Activated naive CD4-positive, alpha-beta T cell treated with Interleukin-2 at 50 U/mL for 16 hours (primary cell): ENCODE measurements at regions not wholly inside any gene's neighbourhood (a gene's known extent, or its start where the extent isn't known, plus 50 kb on each side); places are given as distances from the start of the nearest gene placed in this dataset.

Experiments used
- DNase-seq: peaks from one replicate; pipeline ENCODE4 v3.0.0-alpha.2; 2020

DNA sequence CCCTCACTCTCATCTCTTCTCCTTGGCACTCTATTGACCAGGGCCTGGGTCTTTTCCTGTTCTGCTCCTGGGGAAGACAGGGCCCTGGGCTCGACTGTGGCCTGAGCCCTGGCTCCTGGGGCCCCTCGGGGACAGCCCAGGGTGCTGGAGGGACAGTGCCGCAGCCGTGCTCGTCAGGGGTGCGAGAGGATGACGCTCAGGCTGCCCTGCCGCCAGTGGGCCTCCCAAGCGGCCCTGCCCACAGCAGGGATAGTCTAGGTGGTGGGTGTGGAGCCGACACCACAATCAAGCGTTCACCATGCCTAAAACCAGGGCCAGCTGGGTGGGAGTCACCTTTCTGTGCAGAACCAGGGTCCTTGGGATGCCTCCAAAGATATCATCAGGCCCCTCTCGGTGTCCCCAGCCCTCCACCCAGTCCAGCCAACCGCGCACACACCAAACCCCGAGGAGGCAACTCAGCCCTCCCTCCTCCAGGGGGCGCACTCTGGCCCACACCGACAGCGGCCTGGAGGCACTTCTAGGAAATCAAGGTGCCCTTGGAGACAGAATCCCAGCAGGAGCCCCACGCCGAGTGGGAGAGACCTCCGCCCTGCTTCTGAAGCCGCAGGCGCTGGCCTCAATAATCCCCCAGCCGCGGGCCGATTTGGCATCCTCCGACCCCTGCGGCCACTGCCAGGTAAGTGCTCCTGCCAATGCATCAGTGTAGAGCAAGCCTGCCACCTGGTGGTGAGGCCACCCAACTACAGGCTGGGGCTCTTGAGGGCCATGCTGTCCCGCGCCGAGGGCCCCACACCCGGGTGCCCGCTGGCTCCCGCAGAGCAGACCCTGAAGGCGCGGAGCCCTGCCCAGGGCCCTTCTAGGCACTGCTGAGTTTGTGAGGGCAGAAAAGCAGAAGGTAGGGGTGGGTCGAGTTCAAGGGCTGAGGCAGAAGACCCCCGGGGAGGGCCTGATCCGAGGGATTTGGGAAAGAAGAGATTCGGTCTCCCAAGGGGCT lies 496.4 kb downstream of the BUD13 start:
- DNase-seq: peak; percentile 72

DNA sequence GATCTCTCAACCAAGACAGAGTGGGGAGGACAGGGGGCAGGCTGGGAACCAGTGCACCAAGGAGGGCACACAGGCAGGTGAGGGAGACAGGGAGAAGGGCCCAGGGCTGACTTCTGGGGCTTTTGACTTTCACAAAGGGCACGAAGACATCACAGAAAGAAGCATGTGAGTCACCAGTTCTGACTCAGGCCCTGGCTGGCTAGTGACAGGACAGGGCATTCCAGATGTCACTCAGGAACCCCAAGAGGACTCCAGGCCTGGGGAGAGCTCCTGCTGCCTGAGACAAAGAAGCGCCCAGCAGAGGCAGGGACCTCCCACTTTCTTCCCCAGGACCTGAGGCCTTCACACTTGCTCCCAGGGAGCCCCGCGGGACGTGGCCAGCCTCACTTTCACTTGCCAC lies 497.2 kb downstream of the BUD13 start:
- no peak for DNase-seq

DNA sequence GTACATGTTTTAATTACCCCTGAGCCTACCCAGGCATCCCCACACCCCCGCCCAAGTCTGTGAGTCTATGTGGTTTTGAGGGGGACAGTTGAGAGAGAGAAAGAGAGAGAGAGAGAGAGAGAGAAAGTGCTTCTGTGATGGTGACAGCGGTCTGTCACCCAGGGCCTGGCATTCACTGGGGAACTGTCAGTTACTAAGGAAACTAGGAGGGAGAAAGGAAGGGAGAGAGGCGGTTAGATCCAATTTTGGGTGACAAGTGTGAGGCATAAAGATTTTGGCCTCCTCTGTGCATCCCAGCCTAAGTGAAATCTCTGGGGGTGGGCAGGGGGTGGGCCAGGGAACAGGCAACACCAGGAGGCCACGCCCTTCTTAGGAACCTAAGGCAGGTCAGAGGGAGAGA lies 498.3 kb downstream of the BUD13 start:
- no peak for DNase-seq

DNA sequence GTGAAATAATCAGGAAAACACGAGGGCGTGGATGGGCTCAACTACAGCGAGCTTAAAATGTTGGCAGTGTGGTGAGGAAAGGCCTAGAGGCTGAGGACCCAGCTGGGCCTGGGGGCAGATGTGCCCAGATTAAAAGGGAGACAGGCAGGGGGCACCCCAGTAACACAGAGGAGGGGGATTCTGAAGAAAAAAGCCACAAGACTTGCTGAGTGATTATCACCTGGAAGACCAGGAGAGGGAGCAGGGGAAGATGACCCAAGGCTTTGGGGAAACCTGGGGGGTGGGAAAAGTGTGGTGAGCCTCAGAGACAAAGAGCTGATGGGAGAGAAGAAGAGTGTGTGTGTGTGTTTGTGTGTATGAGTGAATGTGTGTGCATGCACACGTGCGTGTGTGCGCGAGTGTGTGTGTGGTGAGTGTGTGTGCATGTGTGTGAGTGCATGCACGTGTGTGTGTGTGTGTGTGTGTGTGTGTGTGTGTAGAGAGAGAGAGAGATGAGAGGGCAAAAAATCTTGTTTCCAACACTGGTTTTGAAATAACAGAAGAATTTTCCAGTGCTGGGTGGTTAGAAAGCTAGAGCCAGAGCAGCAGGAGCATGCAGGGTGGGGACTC lies 500.5 kb downstream of the BUD13 start:
- no peak for DNase-seq

DNA sequence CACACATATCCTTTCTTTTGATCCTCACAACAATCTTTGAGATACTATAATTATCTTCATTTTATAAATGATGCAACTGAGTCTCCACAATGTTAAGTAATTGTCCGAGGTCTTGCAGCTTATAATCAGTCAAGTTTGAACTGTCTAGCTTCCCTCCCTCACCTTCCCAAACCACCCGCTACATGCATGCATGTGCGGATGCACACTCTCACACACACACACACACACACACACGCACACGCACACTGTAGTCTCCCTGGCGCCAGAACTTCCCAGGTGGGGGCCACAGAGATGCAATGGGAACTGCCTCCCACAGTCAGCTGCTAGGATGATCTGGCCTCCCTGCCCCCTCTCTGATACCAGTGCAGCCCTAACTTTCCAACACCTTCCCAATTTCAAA lies 501.3 kb downstream of the BUD13 start:
- no peak for DNase-seq

DNA sequence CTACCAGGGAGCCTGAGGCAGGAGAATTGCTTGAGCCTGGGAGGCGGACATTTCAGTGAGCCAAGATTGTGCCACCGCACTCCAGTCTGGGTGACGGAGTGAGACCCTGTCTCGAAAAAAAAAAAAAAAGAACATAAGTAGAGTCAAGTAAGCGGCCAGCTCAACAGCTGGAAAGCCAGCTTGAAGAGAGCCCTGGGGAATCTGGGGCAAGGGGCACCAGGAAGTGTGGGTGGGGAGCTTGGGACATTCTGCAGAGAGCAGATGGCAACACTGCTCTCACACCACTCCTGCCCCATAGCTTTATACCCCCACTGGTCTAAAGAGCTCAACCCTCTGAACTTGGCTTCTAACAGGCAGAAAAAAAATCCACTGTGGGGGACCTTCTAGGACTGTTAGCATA lies 505.6 kb downstream of the BUD13 start:
- DNase-seq: no peak

DNA sequence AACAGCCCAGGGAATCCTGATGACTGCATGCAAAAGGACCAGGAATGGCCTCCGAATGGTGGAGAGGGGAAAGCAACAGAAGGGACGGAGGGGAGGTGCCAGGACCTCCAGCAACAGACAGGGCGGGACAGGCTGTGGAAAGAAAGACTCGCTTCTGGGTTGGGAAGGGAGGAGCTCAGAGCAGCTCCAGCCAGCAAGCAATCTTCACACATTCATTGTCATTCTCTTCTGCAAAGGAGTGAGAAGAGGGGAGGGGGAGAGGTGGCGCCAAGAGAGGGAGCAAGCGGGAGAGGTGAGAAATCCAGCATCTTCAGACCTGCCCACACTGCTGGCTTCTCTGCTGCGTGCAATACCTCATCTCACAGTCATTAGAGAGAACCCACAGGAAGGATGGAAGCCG lies 509.0 kb downstream of the BUD13 start:
- DNase-seq: no peak

DNA sequence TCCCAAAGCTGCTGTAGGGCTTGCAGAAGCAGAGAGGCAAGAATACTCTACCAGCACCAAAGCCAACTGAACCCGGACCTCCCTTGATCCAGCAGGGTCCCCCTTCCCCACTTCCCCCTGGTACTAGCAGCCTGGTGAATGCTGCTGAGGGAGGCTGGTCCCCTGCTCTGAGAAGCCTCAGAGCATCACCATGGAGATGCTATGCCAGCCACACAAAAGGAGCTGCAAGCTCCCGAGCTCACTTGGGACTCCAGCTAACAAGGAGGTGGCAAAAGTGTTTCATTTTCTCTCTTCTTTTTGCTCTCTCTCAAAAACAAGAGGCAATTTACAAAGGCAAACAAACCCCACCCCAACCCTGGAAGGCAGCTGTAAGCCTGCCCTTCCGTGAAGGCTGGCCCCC lies 509.8 kb downstream of the BUD13 start:
- no peak for DNase-seq

DNA sequence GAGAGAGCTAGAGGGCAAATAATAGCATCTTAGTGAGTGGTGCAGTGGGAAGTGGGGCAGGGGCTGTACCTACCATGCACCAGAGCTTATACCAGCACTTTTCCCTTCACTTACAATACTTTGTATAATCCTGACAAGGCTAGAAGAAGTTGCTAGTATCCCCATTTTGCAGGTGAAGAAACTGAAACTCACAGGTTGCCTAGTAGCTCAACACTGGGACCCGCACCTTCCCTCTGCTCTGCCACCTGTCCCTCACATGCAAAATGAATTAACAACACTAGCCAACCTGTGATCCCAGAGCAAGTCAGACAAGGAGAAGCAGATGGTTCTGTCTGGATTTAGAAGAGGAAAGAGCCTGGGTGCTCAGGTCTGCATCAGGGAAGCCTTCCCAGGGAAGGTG lies 510.4 kb downstream of the BUD13 start:
- DNase-seq: no peak

DNA sequence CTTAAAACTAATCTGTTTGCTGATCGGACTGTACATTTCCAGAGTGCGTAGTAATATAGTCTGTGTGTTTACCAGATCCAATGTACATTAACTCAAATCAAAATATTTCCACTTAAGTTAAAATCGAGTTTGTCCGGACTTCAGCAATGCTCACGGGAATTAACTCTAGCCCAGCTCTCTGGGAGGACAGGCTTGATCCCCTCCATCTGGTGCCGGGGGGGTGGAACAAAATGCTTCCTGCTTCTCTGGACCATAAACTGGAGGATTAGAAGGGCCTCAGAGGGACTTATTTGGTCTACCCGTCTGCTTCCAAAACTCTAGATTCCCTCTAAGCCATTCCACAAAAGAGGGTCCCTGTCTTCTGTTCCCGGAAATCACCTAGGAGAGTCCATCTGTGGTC lies 511.2 kb downstream of the BUD13 start:
- no peak for DNase-seq

DNA sequence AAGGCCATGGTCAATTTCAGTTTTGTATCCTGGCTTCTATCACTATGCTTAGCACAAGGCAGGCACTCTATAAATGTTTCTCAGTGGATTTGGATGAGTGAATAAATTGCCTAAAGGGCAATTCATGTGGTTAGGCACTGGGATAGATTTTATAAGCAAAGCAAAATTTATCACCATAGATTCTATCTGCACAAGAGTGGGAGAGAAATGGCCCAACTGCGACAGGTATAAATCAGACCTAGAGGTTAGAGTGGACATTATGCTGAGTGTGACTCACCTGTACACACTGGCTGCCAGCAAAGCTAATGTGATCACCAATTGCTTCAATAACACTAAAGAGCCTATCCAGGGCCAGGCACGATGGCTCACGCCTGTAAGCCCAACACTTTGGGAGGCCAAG lies 514.0 kb downstream of the BUD13 start:
- DNase-seq: no peak

DNA sequence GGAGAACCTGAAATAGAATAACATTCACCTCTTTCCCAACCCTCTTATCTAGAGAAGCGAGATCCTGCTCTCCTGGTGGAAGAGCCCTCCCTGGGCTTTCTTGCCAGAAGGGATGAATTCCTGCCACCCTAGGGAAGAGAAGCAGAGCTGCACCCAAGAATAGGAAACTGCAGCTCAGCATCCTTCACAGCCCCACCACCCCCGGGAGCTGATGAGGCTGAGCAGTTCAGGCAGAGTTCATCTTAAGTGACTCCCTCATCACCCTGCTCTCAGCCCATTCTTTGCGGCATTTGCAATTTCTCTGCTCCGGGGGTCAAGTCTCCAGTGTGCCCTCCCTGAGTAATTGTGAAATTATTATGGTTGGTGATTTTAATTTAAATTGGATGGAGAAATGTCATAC lies 514.9 kb downstream of the BUD13 start:
- no peak for DNase-seq

DNA sequence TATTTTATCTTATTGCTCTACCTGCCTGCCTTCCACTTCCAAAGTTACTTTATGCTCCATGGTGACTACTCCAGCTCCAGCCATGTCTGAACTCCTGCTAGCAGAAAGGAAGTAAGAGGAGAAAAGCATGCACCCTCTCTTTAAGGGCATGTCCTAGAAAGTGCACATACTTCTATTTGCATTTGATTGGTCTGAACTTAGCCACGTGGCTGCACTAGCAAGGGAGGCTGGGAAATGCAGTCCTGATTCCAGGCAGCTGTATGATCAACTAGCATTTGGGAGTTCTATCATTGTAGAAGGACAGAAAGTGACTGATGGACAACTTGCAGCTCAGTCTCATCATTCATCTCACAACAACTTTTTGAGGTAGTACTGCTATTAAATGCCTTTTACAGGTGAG lies 515.7 kb downstream of the BUD13 start:
- no peak for DNase-seq

DNA sequence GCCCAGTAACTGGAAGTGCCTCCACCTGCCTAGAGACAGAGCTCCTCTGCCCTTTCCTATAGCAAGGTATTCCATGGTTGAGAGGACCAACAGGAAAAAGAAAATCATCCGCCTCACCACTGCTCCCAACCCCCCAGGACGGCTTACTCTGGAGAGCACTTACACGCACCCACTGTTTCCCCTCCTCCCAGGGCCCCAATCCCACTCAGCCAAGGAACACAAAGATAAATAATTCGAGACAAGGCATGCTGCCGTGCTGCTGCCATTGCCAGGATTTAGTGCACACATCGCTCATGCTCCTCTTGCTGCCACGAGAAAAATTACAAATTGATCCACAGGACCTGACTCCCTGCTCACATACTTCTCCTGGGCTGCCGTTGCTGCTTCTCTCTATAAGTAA lies 516.6 kb downstream of the BUD13 start:
- DNase-seq: no peak

DNA sequence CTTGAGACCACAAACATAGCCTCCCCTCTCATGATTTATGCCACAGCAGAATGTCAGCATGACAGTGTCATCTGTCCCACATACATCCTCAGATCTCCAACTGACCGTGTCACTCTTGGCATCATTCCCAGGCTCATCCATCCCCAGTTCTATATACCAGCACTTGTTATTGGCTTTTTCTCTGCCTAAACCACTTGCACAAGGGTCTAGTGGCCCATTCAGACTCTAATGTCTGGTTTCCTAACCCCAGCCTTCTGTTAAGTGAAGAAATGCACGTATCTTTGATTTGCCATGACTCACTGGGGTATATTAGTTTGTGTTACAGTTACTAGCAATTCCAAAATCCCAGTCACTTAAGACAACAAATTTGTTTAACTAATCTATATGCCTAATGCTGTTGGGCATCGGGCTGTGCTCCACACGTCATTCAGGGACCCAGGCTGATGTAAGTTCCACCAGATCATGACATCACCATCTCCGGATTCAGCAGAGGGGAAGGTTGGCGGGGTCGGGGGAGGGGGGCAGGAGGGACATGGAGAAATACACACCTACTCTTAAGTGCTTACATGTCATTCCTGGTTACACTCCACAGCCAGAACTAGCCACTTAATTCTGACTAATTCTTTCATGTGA lies 517.4 kb downstream of the BUD13 start:
- no peak for DNase-seq

DNA sequence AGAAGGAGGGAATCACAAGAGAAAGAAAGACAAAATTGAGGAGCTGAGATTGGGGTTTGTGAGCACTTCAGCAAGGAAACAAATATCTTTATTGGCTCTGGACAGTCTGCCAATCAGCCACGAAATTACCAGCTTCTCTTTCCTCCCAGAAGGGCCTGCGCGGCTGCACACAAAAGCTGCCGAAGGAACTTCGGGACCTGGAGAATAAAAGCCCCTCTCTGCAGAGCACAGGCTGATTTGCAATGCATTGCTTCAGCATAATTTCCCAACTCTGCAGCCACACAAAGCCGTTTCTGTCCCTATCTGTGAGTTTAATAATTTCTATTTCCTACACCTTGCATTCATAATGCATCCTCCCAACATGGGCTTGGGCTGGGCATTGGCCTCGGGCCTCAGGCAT lies 522.6 kb downstream of the BUD13 start:
- no peak for DNase-seq

DNA sequence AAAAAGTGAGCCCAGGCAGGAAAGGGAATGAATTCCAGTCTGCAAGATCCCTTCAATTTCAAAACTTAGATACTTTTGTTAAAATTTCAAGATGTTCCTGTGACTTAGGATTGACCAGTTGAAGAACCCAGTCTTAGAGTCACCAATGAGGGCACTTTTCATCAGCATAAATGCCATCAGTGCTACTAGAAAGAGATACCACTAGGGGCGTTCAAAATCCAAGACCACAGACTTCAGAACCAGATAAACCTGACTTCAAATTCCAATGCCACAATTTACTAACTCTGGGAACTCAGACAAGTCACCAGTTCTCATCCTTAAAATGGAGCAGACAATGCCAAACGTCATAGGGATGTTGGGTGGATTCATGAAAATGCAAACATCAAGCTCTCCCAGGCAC lies 523.2 kb downstream of the BUD13 start:
- no peak for DNase-seq

DNA sequence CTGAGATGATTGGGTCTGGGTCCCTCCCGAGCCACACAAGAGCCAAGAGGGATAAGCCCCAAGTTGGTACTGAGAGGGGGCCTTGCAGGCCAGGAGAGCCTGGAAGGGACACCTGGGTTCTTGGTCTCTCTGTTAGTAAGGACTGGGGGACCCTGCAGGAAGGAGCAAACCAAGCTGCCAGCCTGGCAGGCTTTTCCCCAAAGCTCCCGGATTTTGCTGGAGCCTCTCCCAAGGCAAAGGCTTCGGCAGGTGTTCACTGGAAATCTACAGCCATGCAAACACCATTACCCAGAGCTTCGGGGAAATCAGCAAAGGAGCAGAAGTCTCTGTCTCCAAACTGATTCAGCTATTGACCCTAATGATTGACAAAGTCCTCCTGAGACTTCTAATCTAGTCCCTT lies 527.9 kb downstream of the BUD13 start:
- no peak for DNase-seq

DNA sequence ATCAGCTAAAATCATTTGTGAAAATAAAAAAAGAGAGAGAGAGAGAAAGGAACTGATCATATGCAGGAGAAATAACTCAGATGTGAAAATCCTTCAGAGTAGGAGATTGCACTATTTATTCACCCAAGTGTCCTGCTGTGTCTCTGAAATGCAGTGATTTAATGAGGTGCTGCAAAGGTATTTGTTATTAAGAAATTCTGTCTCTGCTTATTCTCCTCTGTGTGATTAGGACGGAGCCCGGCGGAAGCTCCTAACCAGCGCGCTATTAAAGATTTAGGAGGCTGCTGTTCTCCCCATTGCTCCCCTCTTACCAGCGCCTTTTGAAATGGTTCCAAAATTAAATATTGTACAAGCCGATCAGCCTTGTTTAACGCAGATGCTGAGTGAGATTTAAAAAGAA lies 528.3 kb downstream of the BUD13 start:
- DNase-seq: no peak

DNA sequence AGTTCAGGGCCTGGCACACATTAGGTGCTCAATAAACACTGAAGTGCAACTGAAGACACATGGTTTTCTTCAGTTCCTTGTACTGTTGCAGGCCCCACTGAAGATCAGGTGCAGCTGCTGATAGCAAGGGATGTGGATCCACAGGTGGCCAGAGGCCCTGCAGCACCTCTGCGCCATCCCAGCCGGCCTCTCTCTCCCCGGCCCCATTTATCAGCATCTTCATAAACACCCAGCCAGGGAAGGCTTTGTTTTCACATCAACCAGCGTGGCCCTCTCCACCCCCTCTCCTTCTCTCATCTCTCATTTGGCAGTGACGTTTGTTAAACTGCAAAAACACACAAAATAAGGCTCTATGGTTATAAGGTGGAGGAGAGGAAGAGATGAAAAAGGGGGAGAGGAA lies 528.8 kb downstream of the BUD13 start:
- no peak for DNase-seq

DNA sequence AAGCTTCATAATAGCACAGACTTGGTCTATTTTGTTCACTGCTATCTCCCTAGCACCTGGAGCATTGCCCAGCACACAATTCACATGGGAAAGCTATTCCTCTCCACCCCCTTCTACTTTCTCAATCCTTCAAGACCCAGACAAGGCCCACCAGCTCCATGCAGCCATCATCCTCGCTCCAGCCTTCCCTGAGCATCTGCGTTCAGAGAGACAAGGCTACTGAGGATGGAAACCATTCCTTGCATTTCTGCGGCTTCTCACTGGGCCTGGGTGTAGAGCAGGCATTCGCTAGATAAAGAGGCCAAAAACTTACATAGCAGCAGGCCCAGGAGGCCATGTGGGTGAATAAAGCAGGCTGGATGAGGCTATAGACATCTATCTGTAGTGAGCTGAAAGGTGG lies 530.8 kb downstream of the BUD13 start:
- no peak for DNase-seq

DNA sequence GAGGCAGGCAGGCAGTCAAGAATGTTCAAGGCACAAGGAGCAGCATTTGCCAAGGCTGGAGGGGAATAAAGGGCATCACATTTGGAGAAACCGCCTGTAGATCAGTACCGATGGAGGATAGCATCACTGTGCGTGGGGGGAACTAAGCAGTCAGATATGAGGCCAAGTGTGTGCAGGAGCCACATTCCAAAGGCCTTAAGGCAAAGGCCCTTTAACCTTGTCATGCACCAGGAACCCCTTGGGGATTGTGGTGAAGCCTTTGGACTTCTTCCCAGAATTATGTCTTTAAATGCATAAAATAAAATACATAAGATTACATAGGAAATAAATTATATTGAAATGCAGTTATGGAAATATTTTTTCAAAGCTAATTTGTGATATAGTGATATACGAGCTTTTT lies 532.1 kb downstream of the BUD13 start:
- DNase-seq: no peak

DNA sequence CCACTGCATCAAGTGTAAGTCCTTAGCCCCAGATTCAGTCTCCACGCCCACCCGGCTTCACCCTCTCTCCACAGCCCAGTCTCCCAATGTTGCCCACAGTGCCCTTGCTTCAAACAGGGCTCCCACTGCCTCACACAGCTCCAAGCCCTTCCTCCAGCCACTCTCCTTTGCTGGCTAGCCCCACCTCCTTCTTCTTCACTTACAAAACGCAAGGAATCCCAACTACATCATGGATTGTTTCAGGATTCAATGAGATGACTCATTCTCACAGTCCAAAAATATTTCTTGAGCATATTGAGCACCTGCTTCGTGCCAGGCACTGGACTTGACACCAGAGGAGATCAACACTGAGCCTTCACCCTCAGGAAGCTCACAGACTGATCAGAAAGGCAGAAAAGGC lies 533.5 kb downstream of the BUD13 start:
- no peak for DNase-seq

DNA sequence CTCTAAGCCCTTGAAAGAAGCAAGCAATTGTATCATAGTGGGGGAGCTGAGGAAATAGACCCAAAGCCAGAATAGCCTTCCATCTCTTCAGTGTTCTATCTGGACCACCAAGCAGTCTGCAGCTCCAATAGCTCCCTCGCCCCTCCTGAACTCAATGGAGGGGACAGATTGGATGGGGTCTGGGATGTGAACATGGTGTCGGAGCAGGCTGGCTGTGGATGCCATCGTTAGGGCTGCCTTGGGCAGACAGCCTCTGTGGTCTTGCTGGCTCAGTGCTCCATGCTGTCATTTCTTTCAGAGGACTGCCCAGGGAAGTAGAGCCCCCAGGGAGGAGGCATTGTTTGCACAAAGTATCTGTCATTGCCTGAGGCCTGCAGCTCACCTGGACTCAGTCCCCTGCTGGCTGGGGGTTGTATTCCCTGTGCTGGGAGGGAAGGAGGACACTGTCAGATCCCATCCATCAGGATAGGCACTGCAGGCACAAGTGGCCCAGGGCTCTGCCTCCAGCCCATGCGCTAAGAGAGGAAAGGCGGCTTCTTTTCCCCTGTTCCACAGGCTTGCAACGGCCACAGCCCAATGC lies 537.7 kb downstream of the BUD13 start:
- no peak for DNase-seq
